NCI-H510A (cell line): ENCODE measurements at regions not wholly inside any gene's neighbourhood (a gene's known extent, or its start where the extent isn't known, plus 50 kb on each side); places are given as distances from the start of the nearest gene placed in this dataset.

Experiments
- DNase-seq: peaks from one replicate; lab custom pipeline; 2025; lab: John Stamatoyannopoulos, UW

GRCh38 chr12:126193190-126193589 lies 1128.0 kb downstream of the AACS start:
- DNase-seq, result no peak

GRCh38 chr12:126196263-126196662 lies 1131.0 kb downstream of the AACS start:
- no peak for DNase-seq

GRCh38 chr12:126198516-126198915 lies 1133.3 kb downstream of the AACS start:
- DNase-seq, result no peak

GRCh38 chr12:126198966-126199692 lies 1133.9 kb downstream of the AACS start:
- DNase-seq, result no peak

GRCh38 chr12:126201981-126202537 lies 1136.8 kb downstream of the AACS start:
- DNase-seq, result no peak

GRCh38 chr12:126204326-126204725 lies 1139.1 kb downstream of the AACS start:
- no peak for DNase-seq

GRCh38 chr12:126210026-126210425 lies 1144.8 kb downstream of the AACS start:
- no peak for DNase-seq

- no peak for DNase-seq
Measured at GRCh38 chr12:126210448-126210847, 1145.2 kb downstream of the AACS start.

GRCh38 chr12:126212824-126213223 lies 1147.6 kb downstream of the AACS start:
- no peak for DNase-seq

- no peak for DNase-seq
Measured at GRCh38 chr12:126218697-126219096, 1153.5 kb downstream of the AACS start.

- DNase-seq, result no peak
Measured at GRCh38 chr12:126219139-126219538, 1153.9 kb downstream of the AACS start.

GRCh38 chr12:126219654-126220279 lies 1154.5 kb downstream of the AACS start:
- no peak for DNase-seq

GRCh38 chr12:126224032-126224431 lies 1158.8 kb downstream of the AACS start:
- no peak for DNase-seq

GRCh38 chr12:126228936-126229335 lies 1163.7 kb downstream of the AACS start:
- no peak for DNase-seq

GRCh38 chr12:126232711-126233110 lies 1167.5 kb downstream of the AACS start:
- DNase-seq, result no peak

- no peak for DNase-seq
Measured at GRCh38 chr12:126233625-126234024, 1168.4 kb downstream of the AACS start.

- no peak for DNase-seq
Measured at GRCh38 chr12:126243814-126244440, 1178.7 kb downstream of the AACS start.

GRCh38 chr12:126247936-126248335 lies 1182.7 kb downstream of the AACS start:
- DNase-seq, result no peak

- DNase-seq, result no peak
Measured at GRCh38 chr12:126248871-126249403, 1183.7 kb downstream of the AACS start.

GRCh38 chr12:126258190-126258589 lies 1193.0 kb downstream of the AACS start:
- no peak for DNase-seq

GRCh38 chr12:126262829-126263228 lies 1197.6 kb downstream of the AACS start:
- DNase-seq, result no peak

- DNase-seq, result no peak
Measured at GRCh38 chr12:126268222-126268621, 1203.0 kb downstream of the AACS start.

GRCh38 chr12:126271159-126271558 lies 1205.9 kb downstream of the AACS start:
- DNase-seq, result no peak
